ENCODE measurements at regions not wholly inside any gene's neighbourhood (a gene's known extent, or its start where the extent isn't known, plus 50 kb on each side); places are given as distances from the start of the nearest gene placed in this dataset.
"Not testable (repeated sequence)": the region's sequence is repeated elsewhere in the genome, so short reads cannot be mapped to it uniquely, and the experiment has no call there.

- no peak overlapping the region for H3K4me3 ChIP-seq (replicated peaks; ENCODE audit: low read depth, low read length)
- DNase-seq (ENCODE audit: low read depth), result no peak
- no peak for TF ChIP-seq CTCF (IDR thresholded peaks at IDR 0.05; ENCODE audit: low read length, missing control alignments)
Observed at GRCh38 chr6:106730264-106730663, 100.9 kb downstream of the QRSL1 start.

GRCh38 chr6:106729841-106730240 is 100.5 kb downstream of the QRSL1 start:
- H3K4me3 ChIP-seq (replicated peaks; ENCODE audit: low read depth, low read length), result no peak overlapping the region
- TF ChIP-seq CTCF (IDR thresholded peaks at IDR 0.05; ENCODE audit: low read length, missing control alignments), result no peak
- DNase-seq (ENCODE audit: low read depth), result no peak

GRCh38 chr6:106728296-106728870 is 99.0 kb downstream of the QRSL1 start:
- no peak for DNase-seq (ENCODE audit: low read depth)
- no peak overlapping the region for H3K4me3 ChIP-seq (replicated peaks; ENCODE audit: low read depth, low read length)
- no peak for TF ChIP-seq CTCF (IDR thresholded peaks at IDR 0.05; ENCODE audit: low read length, missing control alignments)

- no peak for DNase-seq (ENCODE audit: low read depth)
- no peak overlapping the region for H3K4me3 ChIP-seq (replicated peaks; ENCODE audit: low read depth, low read length)
- TF ChIP-seq CTCF (IDR thresholded peaks at IDR 0.05; ENCODE audit: low read length, missing control alignments), result no peak
Observed at GRCh38 chr6:106727480-106728149, 98.2 kb downstream of the QRSL1 start.

GRCh38 chr6:106724848-106725247 is 95.5 kb downstream of the QRSL1 start:
- no peak for TF ChIP-seq CTCF (IDR thresholded peaks at IDR 0.05; ENCODE audit: low read length, missing control alignments)
- DNase-seq (ENCODE audit: low read depth), result no peak
- no peak overlapping the region for H3K4me3 ChIP-seq (replicated peaks; ENCODE audit: low read depth, low read length)

GRCh38 chr6:106724337-106724736 is 95.0 kb downstream of the QRSL1 start:
- no peak for DNase-seq (ENCODE audit: low read depth)
- H3K4me3 ChIP-seq (replicated peaks; ENCODE audit: low read depth, low read length), result no peak overlapping the region
- no peak for TF ChIP-seq CTCF (IDR thresholded peaks at IDR 0.05; ENCODE audit: low read length, missing control alignments)

GRCh38 chr6:106723419-106723818 is 94.0 kb downstream of the QRSL1 start:
- DNase-seq (ENCODE audit: low read depth), result not testable (repeated sequence)

GRCh38 chr6:106721189-106721588 is 91.8 kb downstream of the QRSL1 start:
- H3K4me3 ChIP-seq (replicated peaks; ENCODE audit: low read depth, low read length); DNase-seq (ENCODE audit: low read depth): not testable (repeated sequence)

More at GRCh38 chr6:106723419-106723818, 94.0 kb downstream of the QRSL1 start:
- H3K4me3 ChIP-seq (replicated peaks; ENCODE audit: low read depth, low read length), result not testable (repeated sequence)

Measured in fibroblast of pulmonary artery (primary cell).